Type B pancreatic cell (in vitro differentiated cells): ENCODE measurements at regions not wholly inside any gene's neighbourhood (a gene's known extent, or its start where the extent isn't known, plus 50 kb on each side); places are given as distances from the start of the nearest gene placed in this dataset.

Experiments used
- DNase-seq: peaks from one replicate; pipeline ENCODE4 v3.0.0; 2021; ENCODE audit warnings: mixed read lengths; ENCODE audit not compliant: unreplicated experiment; ENCODE audit errors: extremely low spot score
- H3K27ac Mint-ChIP-seq: 2 replicates; pipeline ENCODE4 v1.8.0; 2021; ENCODE audit warnings: mild to moderate bottlenecking, mixed read lengths
- H3K27me3 Mint-ChIP-seq: 2 replicates; pipeline ENCODE4 v1.8.0; 2021; ENCODE audit warnings: mixed read lengths
- H3K36me3 Mint-ChIP-seq: 2 replicates; pipeline ENCODE4 v1.8.0; 2021; ENCODE audit warnings: mixed read lengths
- H3K4me1 Mint-ChIP-seq: one replicate; pipeline ENCODE4 v1.8.0; 2021; ENCODE audit warnings: mixed read lengths; ENCODE audit not compliant: unreplicated experiment
- H3K4me3 Mint-ChIP-seq: 2 replicates; pipeline ENCODE4 v1.8.0; 2021; ENCODE audit warnings: mild to moderate bottlenecking, mixed read lengths
- H3K9me3 Mint-ChIP-seq: 2 replicates; pipeline ENCODE4 v1.8.0; 2021; ENCODE audit warnings: mixed read lengths
- TF ChIP-seq, protein P1 (sequence below): fragments of 200-600 bp; sonication (generic); conservative IDR thresholded peaks from 2 replicates; pipeline ENCODE4 v1.5.0; 2021; ENCODE audit warnings: antibody characterized with exemption, mild to moderate bottlenecking

DNA sequence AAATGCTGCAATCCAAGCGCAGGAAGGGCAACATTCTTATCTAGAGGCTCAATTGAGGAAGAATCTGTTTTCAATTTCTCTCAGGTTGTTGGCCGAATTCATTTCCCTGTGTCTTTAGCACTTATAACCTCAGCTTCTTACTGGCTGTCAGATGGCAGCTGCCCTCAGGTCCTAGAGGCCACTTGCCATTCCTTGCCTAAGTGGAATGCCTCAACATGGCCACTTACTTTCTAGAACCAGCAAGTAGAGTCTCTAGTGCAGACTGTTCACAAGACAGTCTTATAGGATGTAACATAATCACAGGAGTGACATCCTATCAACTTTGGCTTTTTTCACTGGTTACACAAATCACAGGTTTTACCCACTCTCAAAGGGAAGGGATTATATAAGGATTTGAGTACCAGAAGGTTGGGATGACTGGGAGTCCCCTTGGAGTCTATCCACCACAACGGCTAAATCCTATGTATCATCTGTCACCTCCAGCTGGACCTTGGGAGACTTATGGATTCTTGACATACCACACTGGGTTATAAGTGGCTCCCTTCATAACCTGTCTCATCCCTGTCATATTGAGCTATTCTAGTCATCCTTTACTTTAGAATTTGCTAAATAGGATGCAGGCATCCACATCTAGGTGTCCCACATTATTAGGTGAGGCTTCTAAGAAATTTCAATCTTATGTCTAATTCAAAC, 297.9 kb upstream of the CTSO start:
- Mint-ChIP-seq H3K27me3 (no peaks in the 10 kb centered on the region), H3K27ac (no peak overlapping the region), H3K36me3 (peaks cover 3% of the 10 kb centered on the region), H3K9me3 (peaks cover 5% of the 10 kb centered on the region), H3K4me1 (peaks cover 14% of the 10 kb centered on the region), H3K4me3 (no peak overlapping the region)
- DNase-seq = no peak
- TF ChIP-seq, protein P1, sequence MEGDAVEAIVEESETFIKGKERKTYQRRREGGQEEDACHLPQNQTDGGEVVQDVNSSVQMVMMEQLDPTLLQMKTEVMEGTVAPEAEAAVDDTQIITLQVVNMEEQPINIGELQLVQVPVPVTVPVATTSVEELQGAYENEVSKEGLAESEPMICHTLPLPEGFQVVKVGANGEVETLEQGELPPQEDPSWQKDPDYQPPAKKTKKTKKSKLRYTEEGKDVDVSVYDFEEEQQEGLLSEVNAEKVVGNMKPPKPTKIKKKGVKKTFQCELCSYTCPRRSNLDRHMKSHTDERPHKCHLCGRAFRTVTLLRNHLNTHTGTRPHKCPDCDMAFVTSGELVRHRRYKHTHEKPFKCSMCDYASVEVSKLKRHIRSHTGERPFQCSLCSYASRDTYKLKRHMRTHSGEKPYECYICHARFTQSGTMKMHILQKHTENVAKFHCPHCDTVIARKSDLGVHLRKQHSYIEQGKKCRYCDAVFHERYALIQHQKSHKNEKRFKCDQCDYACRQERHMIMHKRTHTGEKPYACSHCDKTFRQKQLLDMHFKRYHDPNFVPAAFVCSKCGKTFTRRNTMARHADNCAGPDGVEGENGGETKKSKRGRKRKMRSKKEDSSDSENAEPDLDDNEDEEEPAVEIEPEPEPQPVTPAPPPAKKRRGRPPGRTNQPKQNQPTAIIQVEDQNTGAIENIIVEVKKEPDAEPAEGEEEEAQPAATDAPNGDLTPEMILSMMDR = no peak

DNA sequence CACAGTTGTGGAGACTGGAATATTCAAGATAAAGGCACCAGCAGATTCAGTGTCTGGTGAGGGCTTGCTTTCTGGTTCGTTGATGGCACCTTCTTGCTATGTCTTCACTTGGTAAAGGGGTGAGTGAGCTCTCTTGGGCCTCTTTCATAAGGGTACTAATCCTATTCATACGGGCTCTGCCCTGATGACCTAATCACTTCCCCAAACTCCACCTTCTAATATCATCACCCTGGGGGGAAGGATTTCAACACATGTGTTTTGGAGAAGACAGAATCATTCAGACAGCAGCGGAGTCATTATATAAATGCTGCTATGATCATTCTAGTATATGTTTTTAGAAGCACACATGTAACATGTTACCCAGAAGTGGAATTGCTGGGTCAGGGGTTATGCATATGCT, 295.3 kb upstream of the CTSO start:
- no peak for DNase-seq
- no peak overlapping the region for H3K4me3 Mint-ChIP-seq
- no peak overlapping the region for H3K27ac Mint-ChIP-seq
- no peaks in the 10 kb centered on the region for H3K4me1 Mint-ChIP-seq
- H3K36me3 Mint-ChIP-seq = peaks cover 3% of the 10 kb centered on the region
- peaks cover 5% of the 10 kb centered on the region for H3K9me3 Mint-ChIP-seq
- no peaks in the 10 kb centered on the region for H3K27me3 Mint-ChIP-seq
- TF ChIP-seq, protein P1 = no peak

DNA sequence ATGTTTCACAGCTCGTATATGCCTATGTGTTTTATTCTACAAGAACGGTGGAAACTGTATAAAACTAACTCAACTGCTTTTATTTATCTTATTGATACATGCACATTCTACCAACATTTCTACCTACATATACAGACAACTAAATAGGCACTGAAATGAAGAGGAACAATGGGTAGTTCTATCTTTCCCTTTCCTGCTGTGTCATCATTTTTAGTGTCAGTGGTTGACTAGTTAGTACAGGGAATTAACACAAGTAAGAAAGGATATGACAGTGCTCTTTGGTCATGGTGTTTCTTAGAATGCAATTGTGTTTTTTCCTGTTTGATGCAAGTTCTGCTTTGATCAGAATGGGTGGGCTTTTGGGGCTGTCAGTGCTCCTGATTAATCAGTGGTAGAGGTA, 293.8 kb upstream of the CTSO start:
- H3K4me1 Mint-ChIP-seq = peaks cover 1% of the 10 kb centered on the region
- no peak overlapping the region for H3K27ac Mint-ChIP-seq
- no peaks in the 10 kb centered on the region for H3K27me3 Mint-ChIP-seq
- H3K36me3 Mint-ChIP-seq = peaks cover 4% of the 10 kb centered on the region
- no peak overlapping the region for H3K4me3 Mint-ChIP-seq
- H3K9me3 Mint-ChIP-seq = peaks cover 5% of the 10 kb centered on the region
- no peak for DNase-seq
- TF ChIP-seq, protein P1 = no peak

DNA sequence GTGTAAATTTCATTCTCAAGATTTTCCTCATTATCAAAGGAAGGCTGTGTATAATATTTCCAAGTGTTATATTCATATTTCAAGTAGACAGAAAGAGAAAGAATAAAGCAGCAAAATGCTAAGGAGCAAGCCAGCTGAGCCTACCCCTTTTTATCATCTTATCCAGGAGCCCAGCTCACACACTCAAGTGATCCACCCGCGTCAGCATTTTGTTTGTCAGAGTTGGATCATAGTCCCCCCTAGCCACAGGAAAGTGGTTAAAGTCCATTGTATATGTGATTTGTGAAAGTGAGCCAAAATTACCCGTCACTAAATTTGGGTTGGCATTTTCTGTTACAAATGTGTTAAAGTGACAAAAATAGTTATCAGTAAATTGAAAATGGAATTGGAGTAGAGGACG, 289.3 kb upstream of the CTSO start:
- no peaks in the 10 kb centered on the region for H3K27me3 Mint-ChIP-seq
- peaks cover 7% of the 10 kb centered on the region for H3K36me3 Mint-ChIP-seq
- TF ChIP-seq, protein P1 = no peak
- H3K9me3 Mint-ChIP-seq = peaks cover 13% of the 10 kb centered on the region
- H3K4me3 Mint-ChIP-seq = no peak overlapping the region
- no peak overlapping the region for H3K27ac Mint-ChIP-seq
- H3K4me1 Mint-ChIP-seq = peaks cover 7% of the 10 kb centered on the region
- no peak for DNase-seq

DNA sequence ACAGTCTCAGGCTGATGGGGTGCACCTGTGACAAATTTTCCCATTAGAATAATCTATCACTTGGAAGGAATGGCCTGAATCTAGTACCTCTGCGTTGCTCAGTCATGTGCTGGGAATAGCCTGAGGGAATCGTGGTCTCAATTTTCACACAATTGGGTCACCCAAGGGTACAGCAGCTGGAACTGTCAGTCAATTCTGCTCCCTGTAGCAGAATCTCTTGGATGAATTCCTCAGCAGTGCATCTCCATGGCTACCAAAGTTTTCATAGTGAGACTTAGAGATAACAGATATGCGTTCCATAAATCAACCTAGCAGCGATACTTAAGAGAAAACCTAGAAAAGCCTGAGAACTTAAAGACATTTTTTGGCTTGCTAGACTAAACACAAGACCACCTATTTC, 288.7 kb upstream of the CTSO start:
- no peak for DNase-seq
- TF ChIP-seq, protein P1 = no peak

More for the DNA sequence above, 288.7 kb upstream of the CTSO start:
- H3K4me3 Mint-ChIP-seq = no peak overlapping the region
- H3K9me3 Mint-ChIP-seq = peaks cover 16% of the 10 kb centered on the region
- H3K27ac Mint-ChIP-seq = no peak overlapping the region
- no peaks in the 10 kb centered on the region for H3K27me3 Mint-ChIP-seq
- H3K36me3 Mint-ChIP-seq = peaks cover 7% of the 10 kb centered on the region
- H3K4me1 Mint-ChIP-seq = peaks cover 7% of the 10 kb centered on the region
